ENCODE measurements at regions not wholly inside any gene's neighbourhood (a gene's known extent, or its start where the extent isn't known, plus 50 kb on each side); places are given as distances from the start of the nearest gene placed in this dataset.

GRCh38 chr10:4479342-4479741, 346.7 kb upstream of the AKR1E2 start:
- ChIA-PET CTCF (no interaction called here), POLR2A (no interaction called here)
- DNase-seq (ENCODE audit: extremely low spot score) = no peak
- TF ChIP-seq CTCF (IDR thresholded peaks at IDR 0.05; ENCODE audit: control extremely low read depth, extremely low read depth, low read depth, missing control alignments) = no peak

GRCh38 chr10:4477664-4478063, 348.3 kb upstream of the AKR1E2 start:
- TF ChIP-seq CTCF (IDR thresholded peaks at IDR 0.05; ENCODE audit: control extremely low read depth, extremely low read depth, low read depth, missing control alignments) = no peak
- DNase-seq (ENCODE audit: extremely low spot score) = no peak
- CTCF ChIA-PET = interaction anchor here (1.1 to 1.7 kb wide), 2 partner anchors 12 to 14 kb away, joined by 4 to 6 read pairs; no protein-coding TSS in a partner anchor
- POLR2A ChIA-PET = no interaction called here

GRCh38 chr10:4475827-4476490, 350.0 kb upstream of the AKR1E2 start:
- DNase-seq (ENCODE audit: extremely low spot score) = no peak
- CTCF ChIA-PET = no interaction called here
- POLR2A ChIA-PET = no interaction called here
- no peak for TF ChIP-seq CTCF (IDR thresholded peaks at IDR 0.05; ENCODE audit: control extremely low read depth, extremely low read depth, low read depth, missing control alignments)

GRCh38 chr10:4474829-4475228, 351.2 kb upstream of the AKR1E2 start:
- CTCF ChIA-PET = no interaction called here
- DNase-seq (ENCODE audit: extremely low spot score) = no peak
- no peak for TF ChIP-seq CTCF (IDR thresholded peaks at IDR 0.05; ENCODE audit: control extremely low read depth, extremely low read depth, low read depth, missing control alignments)
- POLR2A ChIA-PET = no interaction called here

GRCh38 chr10:4473977-4474376, 352.0 kb upstream of the AKR1E2 start:
- ChIA-PET CTCF (no interaction called here), POLR2A (no interaction called here)
- DNase-seq (ENCODE audit: extremely low spot score) = no peak
- no peak for TF ChIP-seq CTCF (IDR thresholded peaks at IDR 0.05; ENCODE audit: control extremely low read depth, extremely low read depth, low read depth, missing control alignments)

GRCh38 chr10:4472190-4472904, 353.7 kb upstream of the AKR1E2 start:
- ChIA-PET POLR2A (no interaction called here), CTCF (no interaction called here)
- no peak for DNase-seq (ENCODE audit: extremely low spot score)
- TF ChIP-seq CTCF (IDR thresholded peaks at IDR 0.05; ENCODE audit: control extremely low read depth, extremely low read depth, low read depth, missing control alignments) = no peak

Measured in GM10248 (cell line).